GM12801 (cell line): ENCODE measurements at regions not wholly inside any gene's neighbourhood (a gene's known extent, or its start where the extent isn't known, plus 50 kb on each side); places are given as distances from the start of the nearest gene placed in this dataset.

Experiments
- TF ChIP-seq, protein P1 (sequence below): IDR thresholded peaks from one replicate; pipeline ENCODE4 v1.5.1; 2011; ENCODE audit warnings: control low read depth; ENCODE audit not compliant: insufficient read length; ENCODE audit errors: extremely low read depth

DNA sequence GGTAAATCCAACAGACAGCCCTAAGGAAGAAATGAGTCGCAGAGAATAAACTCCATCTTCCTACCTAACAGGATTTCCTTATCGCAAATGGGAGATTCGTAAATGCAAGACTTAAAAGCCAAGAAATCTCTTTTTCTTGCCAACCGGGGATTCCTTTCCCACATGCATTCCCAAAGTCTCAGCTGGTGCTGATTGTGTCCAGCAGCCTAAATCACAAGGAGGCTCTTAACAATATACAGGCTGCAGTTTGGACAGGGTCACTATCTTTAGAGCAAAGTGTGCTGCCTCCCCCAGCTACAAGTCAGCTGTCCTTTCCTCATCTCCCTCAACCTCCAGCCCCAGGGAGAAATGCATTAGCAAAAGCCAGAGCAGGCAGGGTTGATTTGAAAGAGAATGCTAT is 189.8 kb upstream of the PLXNA2 start:
- TF ChIP-seq, protein P1, sequence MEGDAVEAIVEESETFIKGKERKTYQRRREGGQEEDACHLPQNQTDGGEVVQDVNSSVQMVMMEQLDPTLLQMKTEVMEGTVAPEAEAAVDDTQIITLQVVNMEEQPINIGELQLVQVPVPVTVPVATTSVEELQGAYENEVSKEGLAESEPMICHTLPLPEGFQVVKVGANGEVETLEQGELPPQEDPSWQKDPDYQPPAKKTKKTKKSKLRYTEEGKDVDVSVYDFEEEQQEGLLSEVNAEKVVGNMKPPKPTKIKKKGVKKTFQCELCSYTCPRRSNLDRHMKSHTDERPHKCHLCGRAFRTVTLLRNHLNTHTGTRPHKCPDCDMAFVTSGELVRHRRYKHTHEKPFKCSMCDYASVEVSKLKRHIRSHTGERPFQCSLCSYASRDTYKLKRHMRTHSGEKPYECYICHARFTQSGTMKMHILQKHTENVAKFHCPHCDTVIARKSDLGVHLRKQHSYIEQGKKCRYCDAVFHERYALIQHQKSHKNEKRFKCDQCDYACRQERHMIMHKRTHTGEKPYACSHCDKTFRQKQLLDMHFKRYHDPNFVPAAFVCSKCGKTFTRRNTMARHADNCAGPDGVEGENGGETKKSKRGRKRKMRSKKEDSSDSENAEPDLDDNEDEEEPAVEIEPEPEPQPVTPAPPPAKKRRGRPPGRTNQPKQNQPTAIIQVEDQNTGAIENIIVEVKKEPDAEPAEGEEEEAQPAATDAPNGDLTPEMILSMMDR = no peak

- TF ChIP-seq, protein P1 = no peak
Measured at GRCh38 chr1:208437401-208437800, 193.2 kb upstream of the PLXNA2 start.

DNA sequence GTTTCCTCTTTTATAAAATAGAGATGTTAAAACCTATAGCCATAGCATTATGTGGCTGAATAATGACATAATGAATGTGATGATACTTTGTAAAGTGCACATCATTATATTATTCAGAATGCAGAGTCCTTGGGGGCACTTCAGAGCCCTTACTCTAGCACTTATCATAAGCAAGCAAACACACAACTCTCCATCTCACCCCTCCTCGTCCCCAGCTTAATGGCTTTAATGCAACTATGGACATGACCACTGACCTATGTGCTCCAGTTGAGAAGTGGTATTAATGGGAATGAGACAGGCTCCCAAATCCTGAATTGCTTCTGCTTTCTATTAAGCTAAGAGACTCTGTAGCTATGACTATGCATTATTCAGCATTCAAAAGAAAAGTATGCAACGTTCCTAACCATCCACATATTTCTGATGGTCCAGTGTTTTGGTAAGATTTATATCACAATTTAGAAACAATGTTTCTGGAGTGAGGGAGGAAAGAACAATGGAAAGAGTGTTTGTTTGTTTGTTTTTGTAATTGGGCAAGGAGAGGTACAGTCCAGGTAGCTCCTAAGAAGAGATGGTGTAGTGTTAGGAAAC is 194.0 kb upstream of the PLXNA2 start:
- TF ChIP-seq, protein P1 = no peak

DNA sequence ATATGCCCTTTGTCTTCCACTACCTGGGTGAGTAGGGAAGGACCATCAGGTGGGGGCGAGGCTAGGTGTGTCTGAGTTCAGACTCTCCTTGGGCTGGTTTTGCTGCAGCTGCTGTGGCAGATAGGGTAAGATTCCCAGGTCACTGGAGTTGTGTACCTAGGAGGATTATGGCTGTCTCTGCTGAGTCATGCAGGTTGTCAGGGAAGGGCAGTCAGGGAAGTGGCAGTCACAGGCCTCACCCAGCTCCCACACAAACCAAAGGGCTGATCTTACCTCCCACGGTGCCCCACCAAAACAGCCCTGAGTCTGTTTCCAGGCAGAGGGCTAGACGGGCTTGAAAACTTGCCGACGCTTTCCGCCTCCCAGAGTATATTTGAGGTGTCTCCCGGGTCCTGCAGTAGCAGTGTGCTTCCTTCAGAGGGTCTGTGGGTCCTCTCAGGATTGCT is 201.6 kb upstream of the PLXNA2 start:
- TF ChIP-seq, protein P1 = no peak

- TF ChIP-seq, protein P1 = no peak
Measured at GRCh38 chr1:208446271-208446691, 202.1 kb upstream of the PLXNA2 start.

- TF ChIP-seq, protein P1 = no peak
Measured at GRCh38 chr1:208448425-208448824, 204.2 kb upstream of the PLXNA2 start.

GRCh38 chr1:208449951-208450350 is 205.8 kb upstream of the PLXNA2 start:
- TF ChIP-seq, protein P1 = no peak
